ENCODE measurements at regions not wholly inside any gene's neighbourhood (a gene's known extent, or its start where the extent isn't known, plus 50 kb on each side); places are given as distances from the start of the nearest gene placed in this dataset.

DNA sequence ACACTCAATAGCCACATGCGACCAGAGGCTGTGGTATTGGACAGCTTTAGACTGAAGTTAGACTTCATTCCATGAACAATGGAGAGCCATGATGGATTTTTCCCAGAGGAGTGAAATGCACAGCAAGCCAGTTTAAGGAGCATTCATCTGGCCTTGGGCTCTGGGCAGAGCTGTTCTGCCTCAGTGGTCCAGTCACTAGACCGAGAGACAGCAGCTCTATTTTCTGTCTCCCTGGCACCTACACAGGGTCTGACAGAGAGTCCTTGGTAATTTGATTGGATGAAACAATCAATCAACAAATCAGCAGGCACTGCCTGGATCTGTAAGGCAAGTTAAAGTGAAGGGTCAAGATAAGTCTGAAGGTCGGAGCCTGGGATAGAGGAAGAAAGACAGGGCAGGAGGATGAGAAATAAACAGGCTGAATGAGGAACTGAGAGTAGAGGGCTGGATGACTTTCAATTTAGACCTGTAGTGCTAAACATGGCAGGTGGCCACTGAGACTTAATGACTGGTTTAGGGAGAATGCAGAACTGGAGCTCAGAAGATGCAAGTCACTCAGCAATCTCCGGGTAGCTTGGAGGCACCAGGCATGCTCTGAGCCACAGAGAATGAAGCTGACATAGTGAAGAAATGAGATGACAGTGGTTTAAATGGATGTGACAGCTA, 98.5 kb upstream of the SLC25A36 start:
- TF ChIP-seq, protein P1, sequence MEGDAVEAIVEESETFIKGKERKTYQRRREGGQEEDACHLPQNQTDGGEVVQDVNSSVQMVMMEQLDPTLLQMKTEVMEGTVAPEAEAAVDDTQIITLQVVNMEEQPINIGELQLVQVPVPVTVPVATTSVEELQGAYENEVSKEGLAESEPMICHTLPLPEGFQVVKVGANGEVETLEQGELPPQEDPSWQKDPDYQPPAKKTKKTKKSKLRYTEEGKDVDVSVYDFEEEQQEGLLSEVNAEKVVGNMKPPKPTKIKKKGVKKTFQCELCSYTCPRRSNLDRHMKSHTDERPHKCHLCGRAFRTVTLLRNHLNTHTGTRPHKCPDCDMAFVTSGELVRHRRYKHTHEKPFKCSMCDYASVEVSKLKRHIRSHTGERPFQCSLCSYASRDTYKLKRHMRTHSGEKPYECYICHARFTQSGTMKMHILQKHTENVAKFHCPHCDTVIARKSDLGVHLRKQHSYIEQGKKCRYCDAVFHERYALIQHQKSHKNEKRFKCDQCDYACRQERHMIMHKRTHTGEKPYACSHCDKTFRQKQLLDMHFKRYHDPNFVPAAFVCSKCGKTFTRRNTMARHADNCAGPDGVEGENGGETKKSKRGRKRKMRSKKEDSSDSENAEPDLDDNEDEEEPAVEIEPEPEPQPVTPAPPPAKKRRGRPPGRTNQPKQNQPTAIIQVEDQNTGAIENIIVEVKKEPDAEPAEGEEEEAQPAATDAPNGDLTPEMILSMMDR (IDR thresholded peaks at IDR 0.05) = no peak
- no peak for TF ChIP-seq POLR2A (IDR thresholded peaks at IDR 0.05)

Measured in body of pancreas (tissue), 4 donors.